ENCODE measurements at regions not wholly inside any gene's neighbourhood (a gene's known extent, or its start where the extent isn't known, plus 50 kb on each side); places are given as distances from the start of the nearest gene placed in this dataset.

DNA sequence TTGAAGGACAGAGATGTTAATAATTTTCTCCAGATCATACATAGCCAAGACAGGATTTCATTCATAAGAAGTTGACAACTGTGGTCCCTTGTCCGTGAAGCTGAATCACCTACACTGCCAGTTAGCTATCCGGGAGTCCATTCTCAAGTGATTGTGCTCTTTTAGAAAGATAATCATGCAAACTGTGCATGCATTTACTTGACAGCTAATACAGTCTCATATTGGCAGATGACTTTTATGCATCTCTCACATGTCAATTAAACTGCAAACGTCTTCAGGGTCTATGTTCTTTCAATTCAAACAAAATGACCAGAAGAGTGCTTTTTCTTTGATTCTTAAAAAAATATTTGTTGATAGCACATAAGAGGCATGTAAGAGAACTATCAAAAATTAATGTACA is 1572.9 kb downstream of the C4orf33 start:
- Histone ChIP-seq H4K20me1 (ENCODE audit: control insufficient read depth, insufficient read depth) (no peaks in the 10 kb centered on the region), H3K4me3 (no peak overlapping the region), H3K79me2 (ENCODE audit: control insufficient read depth, insufficient read depth, low read length) (no peaks in the 10 kb centered on the region), H3K9ac (ENCODE audit: control insufficient read depth, insufficient read depth, low read length) (no peak overlapping the region), H3K4me1 (ENCODE audit: control insufficient read depth, insufficient read depth, low read length) (no peaks in the 10 kb centered on the region), H3K4me2 (ENCODE audit: control insufficient read depth, insufficient read depth) (no peak overlapping the region), H3K9me3 (replicated peaks; ENCODE audit: control insufficient read depth, insufficient read depth, low read length) (no peaks in the 10 kb centered on the region), H2AFZ (ENCODE audit: control insufficient read depth, low read depth, low read length) (no peak overlapping the region), H3K27ac (ENCODE audit: control insufficient read depth, insufficient read depth) (no peak overlapping the region), H3K27me3 (replicated peaks in 1 of 2; ENCODE audit: control insufficient read depth in 2 of 2, insufficient read depth in 2 of 2, low read length in 1 of 2) (no peaks in the 10 kb centered on the region), H3K36me3 (ENCODE audit: control insufficient read depth in 2 of 2, insufficient read depth in 2 of 2, low read length in 1 of 2) (no peaks in the 10 kb centered on the region)
- ChIA-PET CTCF (interaction anchor here (1.6 to 2.1 kb wide), 2 partner anchors 9 to 12 kb away, joined by 4 to 5 read pairs; no protein-coding TSS in a partner anchor), RAD21 (ENCODE audit: unreplicated experiment) (no interaction called here), POLR2A (no interaction called here), SMC1A (ENCODE audit: uncharacterized antibody, unreplicated experiment) (interaction anchor here (1.1 to 3.0 kb wide), 4 partner anchors 9 to 36 kb away, joined by 3 to 15 read pairs (median 5); no protein-coding TSS in a partner anchor)
- ATAC-seq (no peak), DNase-seq (ENCODE audit: low read depth, low spot score) (no peak), FAIRE-seq (no peak)
- 18% methylated on average over 3 of the region's 3 CpGs for WGBS (ENCODE audit: insufficient coverage, insufficient replicate concordance, low lambda C conversion rate, missing lambda C conversion rate)
- TF ChIP-seq ATF7 (IDR thresholded peaks at IDR 0.05; ENCODE audit: low read depth) (no peak), PAX5 (IDR thresholded peaks at IDR 0.05; ENCODE audit: borderline replicate concordance, low read depth, low read length) (no peak)
- no TSS peak for BruUV-seq (replicated peaks)
- in situ Hi-C loops (cut with MboI) = no loop called here
- intact Hi-C loops (cut with micrococcal nuclease; ENCODE audit: unreplicated experiment) = no loop called here

DNA sequence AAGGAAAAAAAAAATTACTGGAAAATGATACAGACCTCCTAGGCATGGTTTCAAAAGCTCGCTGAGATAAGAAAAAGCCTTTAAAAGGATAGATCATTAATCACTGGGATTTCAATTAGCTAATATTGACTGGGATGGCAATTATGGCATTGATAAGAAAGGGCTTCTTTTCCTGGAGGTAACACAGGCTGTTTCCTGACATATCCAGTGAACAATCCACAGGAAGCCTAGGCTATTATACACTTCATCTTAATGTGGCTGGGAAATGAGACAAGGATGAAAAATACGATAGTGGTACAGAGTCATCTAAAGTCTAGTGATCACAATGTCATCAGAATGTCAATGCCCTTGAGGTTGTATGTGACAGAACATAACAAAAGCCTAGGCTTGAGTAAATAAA is 1579.3 kb downstream of the C4orf33 start:
- Histone ChIP-seq H3K79me2 (ENCODE audit: control insufficient read depth, insufficient read depth, low read length) (no peaks in the 10 kb centered on the region), H3K9ac (ENCODE audit: control insufficient read depth, insufficient read depth, low read length) (no peak overlapping the region), H2AFZ (ENCODE audit: control insufficient read depth, low read depth, low read length) (no peak overlapping the region), H3K4me1 (ENCODE audit: control insufficient read depth, insufficient read depth, low read length) (no peaks in the 10 kb centered on the region), H3K27me3 (replicated peaks in 1 of 2; ENCODE audit: control insufficient read depth in 2 of 2, insufficient read depth in 2 of 2, low read length in 1 of 2) (no peaks in the 10 kb centered on the region), H3K4me2 (ENCODE audit: control insufficient read depth, insufficient read depth) (no peak overlapping the region), H3K27ac (ENCODE audit: control insufficient read depth, insufficient read depth) (no peak overlapping the region), H3K9me3 (replicated peaks; ENCODE audit: control insufficient read depth, insufficient read depth, low read length) (no peaks in the 10 kb centered on the region), H3K36me3 (ENCODE audit: control insufficient read depth in 2 of 2, insufficient read depth in 2 of 2, low read length in 1 of 2) (no peaks in the 10 kb centered on the region), H3K4me3 (no peak overlapping the region), H4K20me1 (ENCODE audit: control insufficient read depth, insufficient read depth) (no peaks in the 10 kb centered on the region)
- CTCF ChIA-PET = no interaction called here
- FAIRE-seq = no peak
- DNase-seq (ENCODE audit: low read depth, low spot score) = no peak
- intact Hi-C loops (cut with micrococcal nuclease; ENCODE audit: unreplicated experiment) (no loop called here), in situ Hi-C loops (cut with MboI) (no loop called here)
- SMC1A ChIA-PET (ENCODE audit: uncharacterized antibody, unreplicated experiment) = interaction anchor here (0.6 to 1.7 kb wide), 5 partner anchors 14 to 101 kb away, joined by 3 to 4 read pairs (median 3); no protein-coding TSS in a partner anchor
- ATAC-seq = no peak
- RAD21 ChIA-PET (ENCODE audit: unreplicated experiment) = no interaction called here
- TF ChIP-seq BACH1 (IDR thresholded peaks at IDR 0.05; ENCODE audit: borderline replicate concordance) (no peak), IKZF2 (IDR thresholded peaks at IDR 0.05) (no peak), RFX5 (IDR thresholded peaks at IDR 0.05; ENCODE audit: low read depth, low read length) (no peak), PAX5 (IDR thresholded peaks at IDR 0.05; ENCODE audit: borderline replicate concordance, low read depth, low read length) (no peak), NRF1 (conservative IDR thresholded peaks at IDR 0.05; ENCODE audit: low read depth, low read length) (no peak), RBBP5 (conservative IDR thresholded peaks at IDR 0.05) (no peak), EP300 (IDR thresholded peaks at IDR 0.05; ENCODE audit: borderline replicate concordance in 1 of 2, control insufficient read depth in 1 of 2, low read depth in 2 of 2, low read length in 2 of 2) (no peak), IKZF1 (conservative IDR thresholded peaks at IDR 0.05) (no peak), MXI1 (IDR thresholded peaks at IDR 0.05; ENCODE audit: low read depth, low read length) (no peak)
- TF ChIP-seq, protein P1, sequence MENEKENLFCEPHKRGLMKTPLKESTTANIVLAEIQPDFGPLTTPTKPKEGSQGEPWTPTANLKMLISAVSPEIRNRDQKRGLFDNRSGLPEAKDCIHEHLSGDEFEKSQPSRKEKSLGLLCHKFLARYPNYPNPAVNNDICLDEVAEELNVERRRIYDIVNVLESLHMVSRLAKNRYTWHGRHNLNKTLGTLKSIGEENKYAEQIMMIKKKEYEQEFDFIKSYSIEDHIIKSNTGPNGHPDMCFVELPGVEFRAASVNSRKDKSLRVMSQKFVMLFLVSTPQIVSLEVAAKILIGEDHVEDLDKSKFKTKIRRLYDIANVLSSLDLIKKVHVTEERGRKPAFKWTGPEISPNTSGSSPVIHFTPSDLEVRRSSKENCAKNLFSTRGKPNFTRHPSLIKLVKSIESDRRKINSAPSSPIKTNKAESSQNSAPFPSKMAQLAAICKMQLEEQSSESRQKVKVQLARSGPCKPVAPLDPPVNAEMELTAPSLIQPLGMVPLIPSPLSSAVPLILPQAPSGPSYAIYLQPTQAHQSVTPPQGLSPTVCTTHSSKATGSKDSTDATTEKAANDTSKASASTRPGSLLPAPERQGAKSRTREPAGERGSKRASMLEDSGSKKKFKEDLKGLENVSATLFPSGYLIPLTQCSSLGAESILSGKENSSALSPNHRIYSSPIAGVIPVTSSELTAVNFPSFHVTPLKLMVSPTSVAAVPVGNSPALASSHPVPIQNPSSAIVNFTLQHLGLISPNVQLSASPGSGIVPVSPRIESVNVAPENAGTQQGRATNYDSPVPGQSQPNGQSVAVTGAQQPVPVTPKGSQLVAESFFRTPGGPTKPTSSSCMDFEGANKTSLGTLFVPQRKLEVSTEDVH (IDR thresholded peaks at IDR 0.05; ENCODE audit: low read depth, partially characterized antibody) = no peak
- TF ChIP-seq, protein P2, sequence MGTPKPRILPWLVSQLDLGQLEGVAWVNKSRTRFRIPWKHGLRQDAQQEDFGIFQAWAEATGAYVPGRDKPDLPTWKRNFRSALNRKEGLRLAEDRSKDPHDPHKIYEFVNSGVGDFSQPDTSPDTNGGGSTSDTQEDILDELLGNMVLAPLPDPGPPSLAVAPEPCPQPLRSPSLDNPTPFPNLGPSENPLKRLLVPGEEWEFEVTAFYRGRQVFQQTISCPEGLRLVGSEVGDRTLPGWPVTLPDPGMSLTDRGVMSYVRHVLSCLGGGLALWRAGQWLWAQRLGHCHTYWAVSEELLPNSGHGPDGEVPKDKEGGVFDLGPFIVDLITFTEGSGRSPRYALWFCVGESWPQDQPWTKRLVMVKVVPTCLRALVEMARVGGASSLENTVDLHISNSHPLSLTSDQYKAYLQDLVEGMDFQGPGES (IDR thresholded peaks at IDR 0.05) = no peak
- 3% methylated on average over 2 of the region's 2 CpGs for WGBS (ENCODE audit: insufficient coverage, insufficient replicate concordance, low lambda C conversion rate, missing lambda C conversion rate)
- POLR2A ChIA-PET = no interaction called here
- no TSS peak for BruUV-seq (replicated peaks)

Measured in GM12878 (cell line).